Upper lobe of left lung (tissue), 4 donors: ENCODE measurements at regions not wholly inside any gene's neighbourhood (a gene's known extent, or its start where the extent isn't known, plus 50 kb on each side); places are given as distances from the start of the nearest gene placed in this dataset.

Experiments
- CTCF ChIP-seq, 6 experiments: fragments of 450-650 bp in 4 of 6; fragments of 200-600 bp in 2 of 6; sonication (generic) in 2 of 6; IDR thresholded peaks; one replicate each; pipeline ENCODE4 v1.5.1; 2016 to 2019; ENCODE audit warnings: antibody characterized with exemption in 6 of 6
- POLR2AphosphoS5 ChIP-seq, 2 donors: sonication (generic); formaldehyde crosslinking; IDR thresholded peaks; one replicate each; pipeline ENCODE4 v1.5.1; 2017; ENCODE audit warnings: antibody characterized with exemption in 2 of 2

DNA sequence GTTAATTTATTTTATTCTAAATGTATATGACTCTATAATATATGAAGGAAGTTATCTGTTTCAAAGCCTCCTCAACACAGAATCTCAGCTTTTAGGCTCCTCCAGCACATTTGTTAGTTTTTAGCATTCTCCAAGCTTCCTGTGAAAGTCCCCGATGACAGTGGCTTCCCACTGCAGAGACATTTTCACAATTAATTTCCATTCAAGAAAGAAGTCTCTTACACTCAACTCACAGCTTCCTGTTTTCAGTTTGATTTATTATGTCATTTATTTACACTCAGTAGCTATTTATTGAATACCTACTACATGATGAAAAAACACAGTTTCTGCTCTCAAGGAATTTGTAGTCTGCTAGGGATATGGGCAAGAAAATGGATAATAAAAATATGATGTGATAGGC lies 2228.2 kb upstream of the WWC1 start:
- TF ChIP-seq POLR2AphosphoS5 (IDR thresholded peaks at IDR 0.05) (no peak), CTCF (IDR thresholded peaks at IDR 0.05) (no peak)
